ENCODE measurements at regions not wholly inside any gene's neighbourhood (a gene's known extent, or its start where the extent isn't known, plus 50 kb on each side); places are given as distances from the start of the nearest gene placed in this dataset.

DNA sequence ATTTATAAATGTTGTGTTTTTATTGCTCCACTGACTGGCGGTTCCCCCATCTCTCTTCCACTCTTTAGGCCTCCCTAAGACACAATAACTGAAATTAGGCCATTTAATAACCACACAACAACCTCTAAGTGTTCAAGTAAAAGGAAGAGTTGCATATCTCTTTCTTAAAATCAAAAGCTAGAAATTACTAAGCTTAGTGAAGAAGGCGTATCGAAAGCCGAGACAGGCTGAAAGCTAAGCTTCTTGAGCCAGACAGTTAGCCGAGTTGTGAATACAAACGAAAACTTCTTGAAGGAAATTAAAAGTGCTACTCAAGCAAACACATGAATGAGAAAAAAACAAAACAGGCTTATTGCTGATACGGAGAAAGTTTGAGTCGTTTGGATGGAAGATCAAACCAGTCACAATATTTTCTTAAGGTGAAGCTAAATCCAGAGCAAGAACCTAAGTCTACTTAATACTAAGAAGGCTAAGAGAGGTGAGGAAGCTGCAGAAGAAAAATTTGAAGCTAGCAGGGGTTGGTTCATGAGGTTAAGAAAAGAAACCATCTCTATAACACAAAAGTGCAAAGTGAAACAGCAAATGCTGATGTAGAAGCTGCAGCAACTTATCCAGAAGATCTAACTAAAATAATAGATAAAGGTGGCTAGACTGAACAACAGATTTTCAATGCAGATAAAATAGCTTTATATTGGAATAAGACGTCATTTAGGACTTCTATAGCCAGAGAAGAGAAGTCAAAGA, 194.0 kb upstream of the TTC29 start:
- TF ChIP-seq, protein P1, sequence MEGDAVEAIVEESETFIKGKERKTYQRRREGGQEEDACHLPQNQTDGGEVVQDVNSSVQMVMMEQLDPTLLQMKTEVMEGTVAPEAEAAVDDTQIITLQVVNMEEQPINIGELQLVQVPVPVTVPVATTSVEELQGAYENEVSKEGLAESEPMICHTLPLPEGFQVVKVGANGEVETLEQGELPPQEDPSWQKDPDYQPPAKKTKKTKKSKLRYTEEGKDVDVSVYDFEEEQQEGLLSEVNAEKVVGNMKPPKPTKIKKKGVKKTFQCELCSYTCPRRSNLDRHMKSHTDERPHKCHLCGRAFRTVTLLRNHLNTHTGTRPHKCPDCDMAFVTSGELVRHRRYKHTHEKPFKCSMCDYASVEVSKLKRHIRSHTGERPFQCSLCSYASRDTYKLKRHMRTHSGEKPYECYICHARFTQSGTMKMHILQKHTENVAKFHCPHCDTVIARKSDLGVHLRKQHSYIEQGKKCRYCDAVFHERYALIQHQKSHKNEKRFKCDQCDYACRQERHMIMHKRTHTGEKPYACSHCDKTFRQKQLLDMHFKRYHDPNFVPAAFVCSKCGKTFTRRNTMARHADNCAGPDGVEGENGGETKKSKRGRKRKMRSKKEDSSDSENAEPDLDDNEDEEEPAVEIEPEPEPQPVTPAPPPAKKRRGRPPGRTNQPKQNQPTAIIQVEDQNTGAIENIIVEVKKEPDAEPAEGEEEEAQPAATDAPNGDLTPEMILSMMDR (IDR thresholded peaks at IDR 0.05): no peak
- TF ChIP-seq POLR2A (IDR thresholded peaks at IDR 0.05): no peak
- TF ChIP-seq POLR2AphosphoS5 (IDR thresholded peaks at IDR 0.05): no peak
- TF ChIP-seq EP300 (IDR thresholded peaks at IDR 0.05; ENCODE audit: low read depth): no peak
